SK-N-SH (cell line): ENCODE measurements at regions not wholly inside any gene's neighbourhood (a gene's known extent, or its start where the extent isn't known, plus 50 kb on each side); places are given as distances from the start of the nearest gene placed in this dataset.

ENCODE experiments used
- CTCF ChIA-PET: fragments of 300-600, 350-600 bp; formaldehyde crosslinking; extraction: SDS; loops from one replicate; lab custom pipeline; 2021; lab: Yijun Ruan, JAX
- POLR2A ChIA-PET: fragments of 350-600 bp; sonication (Branson Sonifier 250); formaldehyde crosslinking; extraction: SDS; loops from one replicate; lab custom pipeline; 2020; ENCODE audit warnings: antibody characterized with exemption, inconsistent platforms; lab: Yijun Ruan, JAX
- DNase-seq: peaks from one replicate; pipeline ENCODE4 v3.0.0; 2012
- H2AFZ ChIP-seq: fragments of 200-600 bp; sonication (generic); 2 replicates; pipeline ENCODE4 v1.8.1; 2016; ENCODE audit warnings: antibody characterized with exemption, mild to moderate bottlenecking, low read depth
- H3F3A ChIP-seq: fragments of 200-600 bp; sonication (generic); replicated peaks from 2 replicates; pipeline ENCODE3; 2016; ENCODE audit warnings: antibody characterized with exemption, mild to moderate bottlenecking; ENCODE audit not compliant: insufficient read depth
- H3K27ac ChIP-seq, 2 experiments: fragments of 200-500 bp in 1 of 2; fragments of 200-600 bp in 1 of 2; sonication (Bioruptor generic) in 1 of 2; sonication (generic), shearing (Covaris generic) in 1 of 2; 2 replicates each; pipeline versions ENCODE4 v1.5.1 to v1.6.1; 2014 to 2016; ENCODE audit warnings: low read depth in 2 of 2, inconsistent platforms in 1 of 2, low read length in 1 of 2, mild to moderate bottlenecking in 1 of 2, mixed read lengths in 1 of 2
- H3K27me3 ChIP-seq: fragments of 200-600 bp; sonication (generic), shearing (Covaris generic); 2 replicates; pipeline ENCODE4 v1.6.1; 2016; ENCODE audit warnings: mixed run types; ENCODE audit not compliant: insufficient read depth
- H3K36me3 ChIP-seq, 2 experiments: fragments of 200-500 bp in 1 of 2; fragments of 200-600 bp in 1 of 2; sonication (Bioruptor generic) in 1 of 2; sonication (generic) in 1 of 2; replicated peaks in 1 of 2; 2 replicates each; pipeline versions ENCODE3 to v1.5.1; 2014 to 2016; ENCODE audit warnings: low read length in 1 of 2, mild to moderate bottlenecking in 1 of 2; ENCODE audit not compliant: insufficient read depth in 2 of 2, control insufficient read depth in 1 of 2
- H3K4me1 ChIP-seq, 2 experiments: fragments of 200-500 bp in 1 of 2; fragments of 200-600 bp in 1 of 2; sonication (Bioruptor generic) in 1 of 2; sonication (generic), shearing (Covaris generic) in 1 of 2; 2 replicates each; pipeline versions ENCODE4 v1.5.1 to v1.6.1; 2014 to 2016; ENCODE audit warnings: low read depth in 1 of 2, low read length in 1 of 2, mixed run types in 1 of 2; ENCODE audit not compliant: insufficient read depth in 2 of 2, control insufficient read depth in 1 of 2
- H3K4me2 ChIP-seq: fragments of 200-600 bp; sonication (generic), shearing (Covaris generic); 2 replicates; pipeline ENCODE4 v1.6.1; 2017; ENCODE audit warnings: mixed run types
- H3K4me3 ChIP-seq, 2 experiments: fragments of 200-500 bp in 1 of 2; fragments of 200-600 bp in 1 of 2; sonication (Bioruptor generic) in 1 of 2; sonication (generic), shearing (Covaris generic) in 1 of 2; 2 replicates each; pipeline versions ENCODE4 v1.5.1 to v1.8.1; 2014 to 2016; ENCODE audit warnings: low read depth in 2 of 2, inconsistent platforms in 1 of 2, low read length in 1 of 2, mild to moderate bottlenecking in 1 of 2, mixed read lengths in 1 of 2, moderate library complexity in 1 of 2
- H3K79me2 ChIP-seq: fragments of 200-600 bp; sonication (generic); 2 replicates; pipeline ENCODE4 v1.8.1; 2017; ENCODE audit warnings: mild to moderate bottlenecking; ENCODE audit not compliant: insufficient read depth
- H3K9ac ChIP-seq: fragments of 200-600 bp; sonication (generic); 2 replicates; pipeline ENCODE4 v1.6.1; 2017; ENCODE audit warnings: mixed run types
- H3K9me2 ChIP-seq: fragments of 200-600 bp; sonication (generic); 2 replicates; pipeline ENCODE4 v1.6.1; 2017; ENCODE audit warnings: mixed run types
- H3K9me3 ChIP-seq: fragments of 200-600 bp; sonication (generic); 2 replicates; pipeline ENCODE4 v1.6.1; 2017; ENCODE audit warnings: mixed run types, mild to moderate bottlenecking, moderate library complexity
- H4K20me1 ChIP-seq: fragments of 200-600 bp; sonication (generic); 2 replicates; pipeline ENCODE4 v1.6.1; 2017; ENCODE audit warnings: mild to moderate bottlenecking, mixed run types; ENCODE audit not compliant: insufficient read depth
- ELF1 ChIP-seq: IDR thresholded peaks from 2 replicates; pipeline ENCODE4 v1.4.0; 2012
- EZH2phosphoT487 ChIP-seq: fragments of 200-600 bp; sonication (generic); IDR thresholded peaks from 2 replicates; pipeline ENCODE4 v1.6.1; 2017; ENCODE audit warnings: low read depth, mixed run types, mild to moderate bottlenecking, antibody characterized with exemption, moderate library complexity, borderline replicate concordance
- FOSL2 ChIP-seq: IDR thresholded peaks from 2 replicates; pipeline ENCODE4 v1.4.0; 2012; ENCODE audit warnings: low read depth, mild to moderate bottlenecking, moderate library complexity, borderline replicate concordance
- FOXM1 ChIP-seq: IDR thresholded peaks from 2 replicates; pipeline ENCODE4 v1.4.0; 2012; ENCODE audit warnings: low read depth, mild to moderate bottlenecking
- GABPA ChIP-seq: IDR thresholded peaks from 2 replicates; pipeline ENCODE4 v1.4.0; 2012; ENCODE audit warnings: low read depth, mild to moderate bottlenecking
- GATA2 ChIP-seq: sonication (generic); formaldehyde crosslinking; IDR thresholded peaks from 2 replicates; pipeline ENCODE4 v1.5.0; 2020; ENCODE audit warnings: mild to moderate bottlenecking, missing genetic modification reagents
- JUND ChIP-seq: IDR thresholded peaks from 2 replicates; pipeline ENCODE4 v1.4.0; 2012
- MXI1 ChIP-seq: IDR thresholded peaks from 2 replicates; pipeline ENCODE4 v1.6.1; 2012; ENCODE audit warnings: mild to moderate bottlenecking, low read depth, low read length, improper control_type of control experiment
- NFIC ChIP-seq: IDR thresholded peaks from 2 replicates; pipeline ENCODE4 v1.4.0; 2012; ENCODE audit warnings: borderline replicate concordance
- POLR2AphosphoS5 ChIP-seq: IDR thresholded peaks from 2 replicates; pipeline ENCODE4 v1.6.1; 2012; ENCODE audit warnings: low read depth, low read length
- RCOR1 ChIP-seq: fragments of 150-350 bp; IDR thresholded peaks from 2 replicates; pipeline ENCODE4 v1.6.1; 2017; ENCODE audit warnings: antibody characterized with exemption, low read length
- RXRA ChIP-seq: IDR thresholded peaks from 2 replicates; pipeline ENCODE4 v1.4.0; 2012; ENCODE audit warnings: low read depth, mild to moderate bottlenecking, borderline replicate concordance
- SMC3 ChIP-seq: IDR thresholded peaks from 2 replicates; pipeline ENCODE4 v1.6.1; 2012; ENCODE audit warnings: low read depth, low read length, improper control_type of control experiment
- TAF1 ChIP-seq: IDR thresholded peaks from 2 replicates; pipeline ENCODE4 v1.6.1; 2012; ENCODE audit warnings: low read depth, mild to moderate bottlenecking, low read length, moderate library complexity, borderline replicate concordance
- TEAD4 ChIP-seq: IDR thresholded peaks from 2 replicates; pipeline ENCODE4 v1.4.0; 2012; ENCODE audit warnings: mild to moderate bottlenecking, borderline replicate concordance; ENCODE audit not compliant: insufficient read depth
- USF2 ChIP-seq: fragments of 150-350 bp; IDR thresholded peaks from 2 replicates; pipeline ENCODE4 v1.6.1; 2017; ENCODE audit warnings: antibody characterized with exemption, low read length, low read depth, borderline replicate concordance
- WGBS: methylation state at CpG from one replicate; pipeline ENCODE4 v1.1.6; 2017; ENCODE audit warnings: low lambda C conversion rate; 5-methylcytosine and 5-hydroxymethylcytosine counted together
- TF ChIP-seq, protein P1 (sequence below): IDR thresholded peaks from 2 replicates; pipeline ENCODE4 v1.4.0; 2012; ENCODE audit warnings: low read depth
- TF ChIP-seq, protein P2 (sequence below): fragments of 200-600 bp; sonication (generic); IDR thresholded peaks from 2 replicates; pipeline ENCODE4 v1.6.1; 2017; ENCODE audit warnings: antibody characterized with exemption, mild to moderate bottlenecking, moderate library complexity
- TF ChIP-seq, protein P3 (sequence below): IDR thresholded peaks from 2 replicates; pipeline ENCODE4 v1.6.1; 2012; ENCODE audit warnings: mild to moderate bottlenecking, low read depth, low read length, moderate library complexity
- TF ChIP-seq, protein P4 (sequence below): IDR thresholded peaks from 2 replicates; pipeline ENCODE4 v1.4.0; 2012; ENCODE audit warnings: low read depth, borderline replicate concordance

DNA sequence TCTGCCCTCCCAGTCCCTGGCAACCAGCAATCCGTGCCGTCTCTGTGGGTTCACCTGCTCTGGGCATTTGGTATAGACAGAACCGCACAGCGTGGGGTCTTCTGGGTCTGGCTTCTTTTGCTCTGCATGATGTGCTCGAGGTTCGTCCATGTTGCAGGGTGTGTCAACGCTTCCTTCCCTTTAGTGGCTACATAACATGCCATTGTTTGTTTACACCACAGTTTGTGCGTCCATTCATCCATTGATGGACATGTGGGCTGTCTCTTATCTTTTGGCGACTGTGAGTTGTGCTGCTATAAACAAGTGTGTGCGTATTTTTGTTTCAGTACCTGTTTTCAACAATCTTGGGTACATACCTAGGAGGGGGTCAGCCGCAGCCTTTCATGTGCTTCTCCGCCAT is 149.5 kb upstream of the RPS6KA2 start:
- Histone ChIP-seq H3K4me3 (no peak overlapping the region), H3K79me2 (no peaks in the 10 kb centered on the region), H3K36me3 (no peaks in the 10 kb centered on the region), H3K4me1 (peaks cover 0 to 3% of the 10 kb centered on the region in 2 experiments; a peak in 1 of 4 replicates), H3K9me3 (no peaks in the 10 kb centered on the region), H3K9ac (no peak overlapping the region), H3K27ac (no peak overlapping the region), H3K4me2 (no peak overlapping the region), H3K9me2 (no peaks in the 10 kb centered on the region), H2AFZ (no peak overlapping the region), H4K20me1 (no peaks in the 10 kb centered on the region), H3K27me3 (no peaks in the 10 kb centered on the region), H3F3A (no peaks in the 10 kb centered on the region)
- TF ChIP-seq GABPA (no peak), TEAD4 (no peak), JUND (no peak), SMC3 (no peak), POLR2AphosphoS5 (no peak), MXI1 (no peak), USF2 (no peak), FOXM1 (no peak), FOSL2 (no peak), GATA2 (CRISPR knock-in tag) (no peak), RCOR1 (no peak), ELF1 (no peak), TAF1 (no peak), EZH2phosphoT487 (no peak), RXRA (no peak), NFIC (no peak)
- TF ChIP-seq, protein P1, sequence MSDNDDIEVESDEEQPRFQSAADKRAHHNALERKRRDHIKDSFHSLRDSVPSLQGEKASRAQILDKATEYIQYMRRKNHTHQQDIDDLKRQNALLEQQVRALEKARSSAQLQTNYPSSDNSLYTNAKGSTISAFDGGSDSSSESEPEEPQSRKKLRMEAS: no peak
- TF ChIP-seq, protein P2, sequence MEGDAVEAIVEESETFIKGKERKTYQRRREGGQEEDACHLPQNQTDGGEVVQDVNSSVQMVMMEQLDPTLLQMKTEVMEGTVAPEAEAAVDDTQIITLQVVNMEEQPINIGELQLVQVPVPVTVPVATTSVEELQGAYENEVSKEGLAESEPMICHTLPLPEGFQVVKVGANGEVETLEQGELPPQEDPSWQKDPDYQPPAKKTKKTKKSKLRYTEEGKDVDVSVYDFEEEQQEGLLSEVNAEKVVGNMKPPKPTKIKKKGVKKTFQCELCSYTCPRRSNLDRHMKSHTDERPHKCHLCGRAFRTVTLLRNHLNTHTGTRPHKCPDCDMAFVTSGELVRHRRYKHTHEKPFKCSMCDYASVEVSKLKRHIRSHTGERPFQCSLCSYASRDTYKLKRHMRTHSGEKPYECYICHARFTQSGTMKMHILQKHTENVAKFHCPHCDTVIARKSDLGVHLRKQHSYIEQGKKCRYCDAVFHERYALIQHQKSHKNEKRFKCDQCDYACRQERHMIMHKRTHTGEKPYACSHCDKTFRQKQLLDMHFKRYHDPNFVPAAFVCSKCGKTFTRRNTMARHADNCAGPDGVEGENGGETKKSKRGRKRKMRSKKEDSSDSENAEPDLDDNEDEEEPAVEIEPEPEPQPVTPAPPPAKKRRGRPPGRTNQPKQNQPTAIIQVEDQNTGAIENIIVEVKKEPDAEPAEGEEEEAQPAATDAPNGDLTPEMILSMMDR: no peak
- TF ChIP-seq, protein P3, sequence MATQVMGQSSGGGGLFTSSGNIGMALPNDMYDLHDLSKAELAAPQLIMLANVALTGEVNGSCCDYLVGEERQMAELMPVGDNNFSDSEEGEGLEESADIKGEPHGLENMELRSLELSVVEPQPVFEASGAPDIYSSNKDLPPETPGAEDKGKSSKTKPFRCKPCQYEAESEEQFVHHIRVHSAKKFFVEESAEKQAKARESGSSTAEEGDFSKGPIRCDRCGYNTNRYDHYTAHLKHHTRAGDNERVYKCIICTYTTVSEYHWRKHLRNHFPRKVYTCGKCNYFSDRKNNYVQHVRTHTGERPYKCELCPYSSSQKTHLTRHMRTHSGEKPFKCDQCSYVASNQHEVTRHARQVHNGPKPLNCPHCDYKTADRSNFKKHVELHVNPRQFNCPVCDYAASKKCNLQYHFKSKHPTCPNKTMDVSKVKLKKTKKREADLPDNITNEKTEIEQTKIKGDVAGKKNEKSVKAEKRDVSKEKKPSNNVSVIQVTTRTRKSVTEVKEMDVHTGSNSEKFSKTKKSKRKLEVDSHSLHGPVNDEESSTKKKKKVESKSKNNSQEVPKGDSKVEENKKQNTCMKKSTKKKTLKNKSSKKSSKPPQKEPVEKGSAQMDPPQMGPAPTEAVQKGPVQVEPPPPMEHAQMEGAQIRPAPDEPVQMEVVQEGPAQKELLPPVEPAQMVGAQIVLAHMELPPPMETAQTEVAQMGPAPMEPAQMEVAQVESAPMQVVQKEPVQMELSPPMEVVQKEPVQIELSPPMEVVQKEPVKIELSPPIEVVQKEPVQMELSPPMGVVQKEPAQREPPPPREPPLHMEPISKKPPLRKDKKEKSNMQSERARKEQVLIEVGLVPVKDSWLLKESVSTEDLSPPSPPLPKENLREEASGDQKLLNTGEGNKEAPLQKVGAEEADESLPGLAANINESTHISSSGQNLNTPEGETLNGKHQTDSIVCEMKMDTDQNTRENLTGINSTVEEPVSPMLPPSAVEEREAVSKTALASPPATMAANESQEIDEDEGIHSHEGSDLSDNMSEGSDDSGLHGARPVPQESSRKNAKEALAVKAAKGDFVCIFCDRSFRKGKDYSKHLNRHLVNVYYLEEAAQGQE: no peak
- TF ChIP-seq, protein P4, sequence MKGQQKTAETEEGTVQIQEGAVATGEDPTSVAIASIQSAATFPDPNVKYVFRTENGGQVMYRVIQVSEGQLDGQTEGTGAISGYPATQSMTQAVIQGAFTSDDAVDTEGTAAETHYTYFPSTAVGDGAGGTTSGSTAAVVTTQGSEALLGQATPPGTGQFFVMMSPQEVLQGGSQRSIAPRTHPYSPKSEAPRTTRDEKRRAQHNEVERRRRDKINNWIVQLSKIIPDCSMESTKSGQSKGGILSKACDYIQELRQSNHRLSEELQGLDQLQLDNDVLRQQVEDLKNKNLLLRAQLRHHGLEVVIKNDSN: no peak
- 77% methylated on average over 12 of the region's 12 CpGs for WGBS
- ChIA-PET POLR2A (interaction anchor here (0.6 to 1.4 kb wide), 2 partner anchors 150 to 337 kb away, joined by 3 read pairs; partner anchors contain the start of gene RPS6KA2), CTCF (interaction anchor here (1.0 to 2.9 kb wide), 12 partner anchors 11 to 379 kb away, joined by 3 to 45 read pairs (median 16); partner anchors contain the start of gene CCR6)
- no peak for DNase-seq
